ENCODE measurements at regions not wholly inside any gene's neighbourhood (a gene's known extent, or its start where the extent isn't known, plus 50 kb on each side); places are given as distances from the start of the nearest gene placed in this dataset.

GRCh38 chrX:65273152-65273551 lies 261.4 kb downstream of the LAS1L start:
- TF ChIP-seq, protein P1, sequence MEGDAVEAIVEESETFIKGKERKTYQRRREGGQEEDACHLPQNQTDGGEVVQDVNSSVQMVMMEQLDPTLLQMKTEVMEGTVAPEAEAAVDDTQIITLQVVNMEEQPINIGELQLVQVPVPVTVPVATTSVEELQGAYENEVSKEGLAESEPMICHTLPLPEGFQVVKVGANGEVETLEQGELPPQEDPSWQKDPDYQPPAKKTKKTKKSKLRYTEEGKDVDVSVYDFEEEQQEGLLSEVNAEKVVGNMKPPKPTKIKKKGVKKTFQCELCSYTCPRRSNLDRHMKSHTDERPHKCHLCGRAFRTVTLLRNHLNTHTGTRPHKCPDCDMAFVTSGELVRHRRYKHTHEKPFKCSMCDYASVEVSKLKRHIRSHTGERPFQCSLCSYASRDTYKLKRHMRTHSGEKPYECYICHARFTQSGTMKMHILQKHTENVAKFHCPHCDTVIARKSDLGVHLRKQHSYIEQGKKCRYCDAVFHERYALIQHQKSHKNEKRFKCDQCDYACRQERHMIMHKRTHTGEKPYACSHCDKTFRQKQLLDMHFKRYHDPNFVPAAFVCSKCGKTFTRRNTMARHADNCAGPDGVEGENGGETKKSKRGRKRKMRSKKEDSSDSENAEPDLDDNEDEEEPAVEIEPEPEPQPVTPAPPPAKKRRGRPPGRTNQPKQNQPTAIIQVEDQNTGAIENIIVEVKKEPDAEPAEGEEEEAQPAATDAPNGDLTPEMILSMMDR (IDR thresholded peaks at IDR 0.05; ENCODE audit: poor library complexity), result no peak
- TF ChIP-seq EZH2phosphoT487 (IDR thresholded peaks at IDR 0.05; ENCODE audit: low read depth, severe bottlenecking, unreplicated experiment) (no peak), EZH2 (IDR thresholded peaks at IDR 0.05; ENCODE audit: borderline replicate concordance) (no peak)

Data from hepatocyte (in vitro differentiated cells).